Stimulated activated CD8-positive, alpha-beta memory T cell treated with anti-CD3 and anti-CD28 coated beads, Interleukin-7, amount 100 ng/mL, for 24 hours (primary cell): ENCODE measurements at regions not wholly inside any gene's neighbourhood (a gene's known extent, or its start where the extent isn't known, plus 50 kb on each side); places are given as distances from the start of the nearest gene placed in this dataset.

Source experiments
- DNase-seq: peaks from one replicate; pipeline ENCODE4 v3.0.0-alpha.2; 2020; ENCODE audit warnings: low read depth

- no peak for DNase-seq
Observed at GRCh38 chr2:204274429-204274828, 270.8 kb upstream of the PARD3B start.

GRCh38 chr2:204274991-204275390 is 270.3 kb upstream of the PARD3B start:
- no peak for DNase-seq

GRCh38 chr2:204277226-204277625 is 268.0 kb upstream of the PARD3B start:
- no peak for DNase-seq

- DNase-seq = no peak
Observed at GRCh38 chr2:204278454-204278853, 266.8 kb upstream of the PARD3B start.

- DNase-seq = no peak
Observed at GRCh38 chr2:204279819-204280218, 265.5 kb upstream of the PARD3B start.

- no peak for DNase-seq
Observed at GRCh38 chr2:204280262-204280668, 265.0 kb upstream of the PARD3B start.

- no peak for DNase-seq
Observed at GRCh38 chr2:204282081-204282480, 263.2 kb upstream of the PARD3B start.

- no peak for DNase-seq
Observed at GRCh38 chr2:204282525-204282924, 262.8 kb upstream of the PARD3B start.

- DNase-seq = no peak
Observed at GRCh38 chr2:204289066-204289465, 256.2 kb upstream of the PARD3B start.

GRCh38 chr2:204292439-204292838 is 252.8 kb upstream of the PARD3B start:
- DNase-seq = no peak

- DNase-seq = no peak
Observed at GRCh38 chr2:204293884-204294747, 251.2 kb upstream of the PARD3B start.

- no peak for DNase-seq
Observed at GRCh38 chr2:204298404-204298803, 246.9 kb upstream of the PARD3B start.

GRCh38 chr2:204299766-204300165 is 245.5 kb upstream of the PARD3B start:
- DNase-seq = no peak

GRCh38 chr2:204306667-204307066 is 238.6 kb upstream of the PARD3B start:
- no peak for DNase-seq

GRCh38 chr2:204312105-204312504 is 233.2 kb upstream of the PARD3B start:
- DNase-seq = no peak

- no peak for DNase-seq
Observed at GRCh38 chr2:204313256-204313655, 232.0 kb upstream of the PARD3B start.

GRCh38 chr2:204315236-204315662 is 230.0 kb upstream of the PARD3B start:
- DNase-seq = no peak

GRCh38 chr2:204317640-204318039 is 227.6 kb upstream of the PARD3B start:
- no peak for DNase-seq

- DNase-seq = no peak
Observed at GRCh38 chr2:204321027-204321800, 224.1 kb upstream of the PARD3B start.

GRCh38 chr2:204321910-204322751 is 223.1 kb upstream of the PARD3B start:
- no peak for DNase-seq

- no peak for DNase-seq
Observed at GRCh38 chr2:204325468-204325867, 219.8 kb upstream of the PARD3B start.

- DNase-seq = no peak
Observed at GRCh38 chr2:204328373-204328772, 216.9 kb upstream of the PARD3B start.
